Jurkat, Clone E6-1 (cell line): ENCODE measurements at regions not wholly inside any gene's neighbourhood (a gene's known extent, or its start where the extent isn't known, plus 50 kb on each side); places are given as distances from the start of the nearest gene placed in this dataset.

Experiments used
- DNase-seq: peaks from one replicate; pipeline ENCODE4 v3.0.0-alpha.2; 2011; ENCODE audit warnings: low read depth, low spot score
- H3K4me3 ChIP-seq: 2 replicates; pipeline ENCODE4 v1.5.1; 2011; ENCODE audit warnings: mild to moderate bottlenecking, low read length, control low read depth, moderate library complexity

DNA sequence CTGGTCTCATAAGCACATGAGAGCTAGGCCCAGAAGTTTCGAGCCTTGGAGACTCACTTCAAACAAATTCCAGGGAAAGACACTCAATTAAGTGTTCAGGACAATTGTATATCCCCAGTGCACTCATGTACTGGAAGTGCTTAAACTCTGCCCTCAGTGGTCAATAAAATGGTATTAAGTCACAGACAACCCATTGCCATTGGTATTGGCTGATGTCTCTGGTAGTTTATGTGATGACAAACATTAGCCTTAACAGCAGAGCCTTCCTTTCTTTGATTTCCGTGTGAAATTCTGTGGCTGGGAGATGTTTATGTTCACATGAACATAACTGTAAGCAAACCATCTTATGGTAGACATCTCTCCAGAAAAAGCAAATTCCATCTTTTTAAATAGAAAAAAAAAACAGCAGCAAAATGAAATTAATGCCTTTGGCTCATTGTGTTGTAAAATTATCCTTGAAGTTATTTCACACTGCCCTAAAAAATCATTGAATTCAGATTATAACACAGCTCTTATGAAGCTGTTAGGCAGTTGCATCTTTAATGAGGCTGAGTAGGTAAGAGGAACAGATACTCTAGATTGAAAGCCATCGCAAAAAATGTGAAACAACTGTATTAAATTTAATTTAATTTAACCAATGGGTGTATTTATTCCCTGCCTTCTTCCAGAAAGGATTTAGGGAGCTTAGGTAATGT lies 216.2 kb upstream of the PLEKHG7 start:
- no peak for DNase-seq
- no peak overlapping the region for H3K4me3 ChIP-seq

DNA sequence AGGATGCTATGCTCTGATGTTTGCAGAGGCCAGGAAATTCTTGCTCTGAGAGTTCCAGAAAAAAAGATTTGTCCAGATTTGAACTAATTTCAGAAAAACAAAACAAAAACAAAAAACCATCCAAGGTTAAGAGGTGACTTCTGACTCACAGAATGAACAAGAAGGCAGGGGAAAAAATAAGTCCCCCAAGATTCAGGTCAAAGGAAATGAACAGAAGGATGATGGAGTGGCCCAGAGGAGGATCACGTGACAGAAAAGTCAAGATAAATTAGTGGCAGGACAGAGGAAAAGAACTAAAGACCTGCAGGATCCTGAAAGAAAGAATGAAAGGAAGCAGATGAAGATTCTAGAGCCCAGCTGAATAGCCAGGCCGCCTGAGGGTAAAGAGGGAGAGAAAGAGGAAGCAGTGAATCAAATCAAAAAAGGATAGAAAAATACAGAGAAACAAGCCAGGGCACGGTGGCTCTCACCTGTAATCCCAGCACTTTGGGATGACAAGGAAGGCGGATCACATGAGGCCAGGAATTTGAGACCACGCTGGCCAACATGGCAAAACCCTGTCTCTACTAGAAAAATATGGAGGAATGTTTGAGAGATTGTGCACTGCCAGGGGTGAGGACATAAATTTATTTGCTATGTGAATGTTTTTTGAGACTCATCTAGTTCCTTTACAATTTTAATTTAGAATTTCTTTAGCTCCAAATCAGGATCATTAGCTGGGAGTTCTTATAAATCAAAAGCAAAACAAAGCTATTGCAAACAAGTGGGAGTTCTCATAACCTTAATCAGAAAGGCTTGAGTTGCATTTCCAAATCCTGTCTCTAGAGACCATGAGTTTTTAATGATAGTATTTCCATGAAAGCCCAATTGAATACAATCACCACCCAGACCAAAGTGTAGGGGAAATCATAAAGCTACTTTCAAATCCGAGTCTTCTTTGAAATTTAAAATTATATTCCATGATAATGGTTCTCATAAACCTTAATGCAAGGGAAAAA lies 217.1 kb upstream of the PLEKHG7 start:
- no peak for DNase-seq
- H3K4me3 ChIP-seq: no peak overlapping the region

DNA sequence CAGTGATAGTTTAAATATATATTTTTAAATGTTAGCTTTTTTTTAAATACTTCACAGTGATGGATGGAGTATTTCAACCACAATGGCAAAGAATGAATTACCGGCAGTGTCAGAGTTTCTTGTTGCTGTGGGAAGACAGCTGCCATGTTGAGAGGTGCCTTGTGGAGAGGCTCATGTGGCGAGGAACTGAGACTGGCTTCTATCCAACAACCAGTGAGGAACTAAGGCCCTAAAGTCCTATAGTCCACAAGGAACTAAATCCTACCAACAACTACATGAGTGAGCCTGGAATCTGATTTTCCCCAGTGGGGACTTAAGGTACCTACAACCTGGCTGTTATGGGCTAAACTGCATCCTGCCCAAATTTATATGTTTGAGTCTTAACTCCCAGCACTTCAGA lies 220.2 kb upstream of the PLEKHG7 start:
- no peak for DNase-seq
- H3K4me3 ChIP-seq: no peak overlapping the region

DNA sequence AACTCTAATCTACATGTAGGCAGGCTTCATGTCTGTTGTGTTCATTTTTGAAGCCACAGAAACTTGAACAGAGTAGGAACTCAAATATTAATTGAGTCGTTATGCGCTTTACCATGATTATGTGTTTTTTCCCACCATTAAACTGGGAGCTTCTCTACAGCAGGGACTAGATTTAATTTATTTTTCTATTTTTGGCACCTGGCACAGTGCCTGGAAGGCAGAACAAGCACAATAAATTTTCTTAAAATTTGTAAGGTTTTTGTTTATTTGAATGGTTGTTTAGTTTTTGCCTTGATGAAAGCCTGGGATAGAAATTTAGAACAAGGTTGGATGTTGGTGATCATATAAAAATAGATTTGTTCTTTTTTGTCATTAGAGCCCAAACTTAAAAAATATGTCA lies 221.7 kb upstream of the PLEKHG7 start:
- no peak for DNase-seq

DNA sequence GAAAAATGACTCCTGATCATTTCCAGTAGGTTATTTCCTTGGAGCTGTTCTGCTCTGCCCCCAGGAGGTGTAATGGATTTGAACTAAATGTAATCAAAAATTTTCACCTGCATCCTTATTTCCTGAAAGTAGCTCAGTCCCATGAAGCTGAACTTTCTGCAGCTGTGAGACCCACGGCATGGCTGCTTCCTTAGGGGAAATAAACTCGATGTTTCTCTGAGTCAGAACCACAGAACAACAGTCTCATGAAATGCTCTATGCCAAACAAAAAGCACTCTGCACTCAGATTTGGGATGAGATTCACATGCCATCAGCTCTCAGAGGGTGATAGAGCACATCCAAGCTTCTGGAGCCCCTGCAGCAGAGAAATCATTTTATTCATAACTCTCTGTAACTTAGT lies 224.1 kb upstream of the PLEKHG7 start:
- DNase-seq: no peak
- H3K4me3 ChIP-seq: no peak overlapping the region

More for the DNA sequence above, 221.7 kb upstream of the PLEKHG7 start:
- no peak overlapping the region for H3K4me3 ChIP-seq

DNA sequence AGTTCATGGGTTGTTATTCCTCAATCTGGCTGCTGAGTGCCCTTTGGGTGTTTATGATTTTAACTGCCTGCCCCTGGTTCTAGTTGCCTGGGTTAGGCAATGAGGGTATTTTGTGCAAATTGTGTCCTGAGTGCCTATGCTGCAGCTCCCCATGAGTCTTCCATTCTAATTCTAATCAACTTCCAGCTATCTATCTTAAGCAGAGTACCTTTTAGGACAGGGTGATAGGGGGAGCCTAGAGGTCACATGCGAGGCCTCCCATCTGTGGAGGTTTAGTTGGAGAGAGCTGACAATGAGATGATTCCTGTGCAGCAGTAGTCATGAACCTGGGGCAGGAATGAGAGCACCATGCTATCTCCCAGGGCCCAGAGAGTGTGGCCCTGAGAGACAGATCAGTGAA lies 225.9 kb upstream of the PLEKHG7 start:
- no peak for DNase-seq
- H3K4me3 ChIP-seq: no peak overlapping the region

DNA sequence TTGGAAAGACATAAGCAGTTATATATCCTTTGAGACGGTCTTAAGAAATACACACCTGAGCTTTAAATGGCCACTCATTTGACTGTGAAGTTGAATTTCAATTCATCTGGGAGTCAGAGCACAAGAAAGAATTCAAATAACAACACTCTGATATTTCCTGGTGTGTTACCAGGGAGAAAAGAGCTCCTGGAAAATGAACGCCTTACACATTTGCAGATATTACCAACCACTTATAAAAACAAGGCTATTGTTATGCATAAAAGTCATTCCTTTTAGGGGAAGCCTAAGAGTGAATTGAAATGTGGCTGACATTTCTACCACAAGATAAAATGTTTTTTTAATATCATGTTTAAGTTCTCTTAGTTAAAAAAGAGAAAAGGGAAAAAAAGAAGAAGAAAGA lies 229.2 kb upstream of the PLEKHG7 start:
- no peak overlapping the region for H3K4me3 ChIP-seq
- DNase-seq: no peak

DNA sequence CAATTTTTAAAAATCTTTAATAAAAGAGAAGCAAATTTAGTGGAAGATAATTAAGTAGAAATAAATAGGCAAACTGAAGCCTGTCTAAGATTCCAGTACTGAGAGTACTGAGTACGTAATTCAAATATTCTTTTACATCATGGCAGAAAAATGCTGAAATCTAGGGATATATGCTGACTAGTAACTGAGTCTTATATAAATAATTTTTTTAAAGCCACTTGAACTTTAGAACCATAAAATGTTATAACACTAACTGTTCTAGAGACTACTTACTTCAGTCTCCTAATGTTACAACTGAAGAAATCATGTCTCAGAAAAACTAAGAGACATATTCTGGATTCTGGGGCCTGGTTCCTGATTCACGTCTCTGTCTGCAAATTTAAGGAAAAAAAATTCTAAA lies 230.6 kb upstream of the PLEKHG7 start:
- H3K4me3 ChIP-seq: no peak overlapping the region
- no peak for DNase-seq

DNA sequence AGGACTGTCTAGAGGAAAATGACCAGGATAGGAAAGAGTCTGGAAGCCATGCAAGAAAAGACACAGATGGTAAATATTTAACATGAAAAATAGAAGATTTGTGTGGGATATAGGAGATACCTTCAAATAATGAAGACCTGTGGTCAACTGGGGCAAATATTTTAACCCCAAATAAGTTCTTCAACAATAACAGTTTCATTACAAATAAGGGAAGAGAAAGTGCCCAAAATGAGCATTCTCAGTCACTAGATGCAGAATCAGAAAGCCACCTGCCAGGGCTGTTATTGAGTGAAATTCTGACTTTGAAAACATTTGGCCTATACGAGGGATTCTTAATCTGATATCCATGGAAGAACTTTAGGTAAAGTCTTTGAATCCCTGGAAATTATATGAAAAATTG lies 231.2 kb upstream of the PLEKHG7 start:
- no peak for DNase-seq
- no peak overlapping the region for H3K4me3 ChIP-seq

DNA sequence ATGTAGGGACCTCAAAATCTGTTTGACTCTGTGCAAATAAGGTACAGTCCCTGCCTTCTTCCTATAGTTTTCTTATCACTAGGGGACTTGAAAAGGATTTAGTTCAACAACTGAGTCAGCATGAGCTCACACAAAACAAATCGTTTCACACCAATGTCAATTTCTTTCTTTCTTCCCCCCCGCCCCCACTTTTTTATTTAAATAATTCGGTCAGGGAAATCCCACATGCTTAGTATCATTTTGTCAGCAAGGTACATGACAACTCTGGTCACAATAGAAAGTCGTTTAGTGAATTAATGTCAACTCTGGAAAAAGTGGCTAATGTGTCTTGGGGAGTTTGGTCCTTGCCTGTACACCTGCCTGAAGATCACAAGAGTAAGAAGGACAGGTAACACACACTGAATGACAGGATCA lies 232.2 kb upstream of the PLEKHG7 start:
- no peak for DNase-seq
- no peak overlapping the region for H3K4me3 ChIP-seq

DNA sequence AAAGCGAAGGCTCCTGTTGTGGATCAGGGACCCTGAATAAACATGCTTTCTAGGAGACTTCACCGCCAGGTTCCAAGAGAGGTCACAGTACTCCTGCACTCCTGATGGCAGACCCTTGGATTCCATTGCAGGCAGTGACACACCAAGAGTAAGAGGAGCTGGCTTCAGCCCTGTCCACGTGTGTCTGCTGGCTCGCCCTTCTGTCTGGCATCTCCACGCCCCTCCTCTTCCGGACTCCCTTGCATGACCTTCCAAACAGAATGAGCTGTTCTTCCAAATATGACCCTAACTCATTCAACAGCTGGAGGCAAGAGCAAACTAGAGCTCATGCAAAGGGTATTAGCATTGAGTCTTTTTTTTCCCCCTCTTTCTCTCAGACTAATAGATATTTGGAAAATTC lies 233.0 kb upstream of the PLEKHG7 start:
- no peak overlapping the region for H3K4me3 ChIP-seq
- no peak for DNase-seq

DNA sequence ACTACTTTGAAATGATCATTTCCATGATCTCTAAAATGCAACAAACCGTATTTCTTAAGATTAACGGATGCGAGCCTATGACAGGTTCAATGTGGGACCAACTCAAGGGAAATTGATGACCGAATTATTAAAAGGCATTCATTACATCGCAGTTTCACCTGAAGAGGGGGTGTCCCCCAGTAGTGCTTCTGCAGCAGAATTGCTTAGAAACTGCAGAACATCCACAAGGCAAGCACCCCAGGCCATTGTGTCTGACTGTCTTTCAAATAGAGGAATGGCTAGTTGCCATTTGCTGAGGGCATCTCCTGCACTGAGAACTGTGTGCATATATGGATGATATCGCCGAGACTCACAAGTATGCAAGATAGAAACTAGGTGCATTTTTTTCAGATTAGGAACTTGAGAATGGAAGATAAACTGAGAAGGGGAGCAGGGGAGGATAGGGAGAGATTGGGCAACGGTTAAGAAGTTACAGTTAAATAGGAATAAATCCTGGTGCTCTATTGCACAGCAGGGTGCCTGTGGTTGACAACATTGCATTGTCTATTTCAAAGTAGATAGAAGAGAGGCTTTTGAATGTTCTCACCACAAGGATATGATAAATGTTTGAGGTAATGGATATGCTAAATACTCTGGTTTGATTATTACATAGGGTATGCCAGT lies 234.3 kb upstream of the PLEKHG7 start:
- DNase-seq: peak; percentile 25
- H3K4me3 ChIP-seq: no peak overlapping the region

DNA sequence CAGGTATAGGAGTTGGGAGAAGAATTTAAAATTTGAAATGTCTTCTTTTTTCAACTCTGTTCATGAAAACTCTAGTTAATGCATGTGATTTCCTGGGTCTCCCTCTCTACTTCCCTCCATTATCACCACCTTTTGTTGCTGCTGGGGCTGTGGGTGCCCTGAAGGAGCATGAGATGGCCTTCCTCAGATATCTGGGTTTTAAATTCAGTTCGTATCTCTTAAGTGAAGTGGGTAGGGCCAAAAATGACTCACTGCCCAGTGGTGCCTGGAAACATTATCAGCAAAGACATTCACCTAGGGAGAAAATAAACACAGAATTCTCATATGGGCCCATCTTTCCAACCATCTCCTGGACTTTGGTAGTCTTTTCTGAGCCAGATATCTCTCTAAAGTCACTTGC lies 234.9 kb upstream of the PLEKHG7 start:
- DNase-seq: no peak
- no peak overlapping the region for H3K4me3 ChIP-seq

DNA sequence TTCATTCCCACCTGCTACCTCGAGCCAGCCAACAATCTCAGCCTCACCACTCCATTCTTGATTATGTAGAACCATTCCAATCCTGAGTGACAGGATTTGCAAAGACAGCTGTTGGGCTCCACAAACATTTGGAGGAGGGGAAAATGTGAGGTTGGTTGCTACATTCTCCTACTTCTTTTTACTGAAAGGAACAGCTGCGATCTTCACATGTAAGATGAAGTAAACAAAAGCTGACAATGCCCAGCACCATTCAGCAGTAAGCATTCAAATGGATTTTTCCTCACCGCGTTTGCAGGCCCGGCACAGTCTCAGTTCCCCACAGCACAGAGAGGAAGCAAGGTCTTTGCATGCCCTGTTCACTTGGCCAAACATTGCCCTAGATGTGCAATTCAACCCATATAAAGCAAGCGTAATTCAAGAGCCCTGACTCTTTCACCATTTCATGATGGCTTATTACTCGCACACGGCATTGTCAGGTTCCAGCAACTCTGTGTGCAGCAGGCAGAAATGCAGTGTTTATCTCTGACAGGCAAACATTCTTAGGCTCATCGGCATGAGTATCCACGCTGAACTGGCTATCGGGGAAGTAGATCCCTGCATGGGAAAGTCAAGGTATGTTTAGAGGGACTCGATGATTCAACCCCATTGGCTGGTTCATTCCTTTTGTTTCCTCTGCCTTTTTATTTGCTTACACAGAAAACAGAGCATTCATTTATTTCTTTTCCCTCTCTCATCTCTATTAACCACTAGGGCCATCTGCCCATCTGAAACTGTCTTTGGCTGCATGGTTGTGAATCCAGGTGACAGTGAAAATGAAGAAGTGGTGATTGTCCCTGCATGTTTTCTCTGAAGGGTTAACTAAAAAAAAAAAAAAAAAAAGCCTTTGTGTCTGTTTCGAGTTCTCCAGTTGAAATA lies 236.1 kb upstream of the PLEKHG7 start:
- no peak overlapping the region for H3K4me3 ChIP-seq
- no peak for DNase-seq

DNA sequence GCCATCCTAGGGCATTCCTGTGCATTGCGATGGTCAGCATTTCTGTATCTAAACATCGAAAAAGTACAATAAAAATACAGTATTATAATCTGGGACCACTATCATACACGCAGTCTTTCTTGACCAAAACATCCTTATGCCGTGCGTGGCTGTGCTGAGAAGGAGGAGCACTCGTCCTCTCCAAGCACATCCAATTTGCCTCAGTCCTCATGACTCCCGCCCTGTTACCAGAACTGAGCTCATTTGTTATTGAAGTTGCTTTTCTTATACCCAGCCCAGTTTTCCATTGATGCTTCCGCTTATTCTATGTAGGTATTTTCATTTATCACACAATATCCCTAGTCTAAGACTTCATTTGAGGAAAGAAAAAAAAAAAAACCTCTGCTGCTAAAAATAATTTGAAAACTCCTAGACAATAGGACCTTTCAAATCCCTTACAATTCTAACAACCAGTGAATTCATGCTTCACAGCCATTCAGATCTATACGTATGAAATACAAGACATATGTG lies 236.9 kb upstream of the PLEKHG7 start:
- no peak for DNase-seq
- no peak overlapping the region for H3K4me3 ChIP-seq

DNA sequence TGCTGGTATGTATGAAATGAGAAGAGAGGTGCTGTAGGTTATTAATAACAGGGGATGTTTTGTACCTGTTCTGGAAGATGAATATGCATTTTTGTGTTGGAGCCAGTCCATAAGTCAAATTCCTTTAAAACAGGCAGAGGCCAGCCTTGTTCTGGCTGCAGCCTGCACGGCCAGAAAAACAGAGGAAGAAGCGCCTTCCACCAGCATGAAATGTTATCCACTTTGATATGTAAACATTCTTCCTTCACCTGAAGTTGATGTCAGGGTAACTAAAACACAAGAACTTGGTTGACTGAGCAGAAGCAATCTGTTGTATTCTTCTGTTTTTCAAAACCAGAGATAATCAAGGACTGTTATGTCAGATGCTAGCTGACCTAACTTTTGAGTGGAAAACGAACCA lies 237.9 kb upstream of the PLEKHG7 start:
- DNase-seq: no peak
- no peak overlapping the region for H3K4me3 ChIP-seq

DNA sequence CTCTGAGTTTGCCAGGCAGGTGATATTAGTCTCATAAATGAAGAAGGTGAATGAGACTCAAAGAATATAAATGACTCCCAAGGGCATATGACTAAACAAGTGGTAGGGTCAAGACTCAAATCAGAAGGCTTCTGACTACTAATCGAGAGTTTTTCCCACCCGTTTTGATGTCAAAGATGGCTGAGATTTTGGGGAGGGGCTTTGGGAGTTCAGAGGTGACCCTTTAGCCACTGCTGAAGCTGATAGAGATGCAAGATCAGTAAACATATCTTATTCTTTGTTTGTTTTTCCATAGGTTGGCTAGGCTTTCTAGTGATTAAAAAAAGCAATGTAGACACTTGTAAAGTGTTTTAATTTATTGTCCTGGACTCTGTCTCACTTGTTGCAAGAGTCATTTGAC lies 239.6 kb upstream of the PLEKHG7 start:
- no peak for DNase-seq
- no peak overlapping the region for H3K4me3 ChIP-seq

DNA sequence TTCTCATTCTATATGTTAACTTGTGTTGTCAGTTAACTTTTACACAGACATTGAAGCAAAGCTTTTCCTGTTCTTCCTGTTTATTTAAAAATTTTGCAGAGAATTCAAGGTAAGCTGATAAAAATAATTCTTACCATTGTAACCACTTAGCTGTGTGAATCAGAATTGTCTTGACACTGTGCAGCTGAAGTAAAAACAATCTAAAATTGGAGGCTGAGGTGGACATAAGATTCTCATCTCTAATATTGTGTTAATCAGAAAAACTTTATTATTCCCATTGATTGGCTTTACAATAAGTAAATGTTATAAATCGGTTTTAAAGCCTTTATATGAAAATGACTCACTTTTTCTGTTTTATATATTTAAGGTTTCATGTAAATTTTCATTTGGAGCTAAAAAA lies 240.3 kb upstream of the PLEKHG7 start:
- no peak for DNase-seq
- no peak overlapping the region for H3K4me3 ChIP-seq

DNA sequence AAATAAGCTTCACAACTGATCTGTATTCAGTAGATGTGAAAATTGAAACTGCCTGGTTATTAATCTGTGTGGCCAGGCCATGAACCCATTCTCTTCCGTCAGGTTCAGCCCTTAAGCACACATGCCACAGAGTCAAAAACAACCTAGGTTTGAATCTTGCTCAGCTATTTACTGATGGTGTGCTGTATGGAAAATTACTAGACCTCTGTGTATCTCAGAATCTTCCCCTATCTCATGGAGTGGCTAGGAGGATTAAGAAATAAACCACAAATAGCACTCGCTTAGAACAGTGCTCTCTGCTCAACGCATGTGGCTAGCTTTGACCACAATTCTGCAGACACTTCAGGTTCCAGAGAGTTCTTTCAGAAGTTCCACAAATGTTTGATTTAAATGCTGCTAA lies 240.7 kb upstream of the PLEKHG7 start:
- peak; percentile 52 for DNase-seq
- no peak overlapping the region for H3K4me3 ChIP-seq
